Smooth muscle cell (in vitro differentiated cells): ENCODE measurements at regions not wholly inside any gene's neighbourhood (a gene's known extent, or its start where the extent isn't known, plus 50 kb on each side); places are given as distances from the start of the nearest gene placed in this dataset.
A peak's percentile ranks its signal among the peaks of the same experiment; 100 is the strongest.

ENCODE experiments used
- DNase-seq: peaks from one replicate; lab custom pipeline; 2025; ENCODE audit not compliant: unreplicated experiment; lab: John Stamatoyannopoulos, UW
- H2AFZ ChIP-seq: fragments of 200-600 bp; sonication (generic); 2 replicates; pipeline ENCODE4 v1.6.0; 2016; ENCODE audit warnings: antibody characterized with exemption, low read depth, mild to moderate bottlenecking
- H3F3A ChIP-seq: fragments of 200-600 bp; sonication (generic); 2 replicates; pipeline ENCODE4 v1.6.0; 2017; ENCODE audit warnings: antibody characterized with exemption, low read depth
- H3K27ac ChIP-seq: fragments of 200-600 bp; sonication (generic); 2 replicates; pipeline ENCODE4 v1.5.1; 2016; ENCODE audit warnings: low read depth, mild to moderate bottlenecking
- H3K27me3 ChIP-seq: fragments of 200-600 bp; sonication (generic); 2 replicates; pipeline ENCODE4 v1.6.1; 2016; ENCODE audit warnings: low read depth, mild to moderate bottlenecking
- H3K36me3 ChIP-seq: fragments of 200-600 bp; sonication (generic); 2 replicates; pipeline ENCODE4 v1.5.1; 2016; ENCODE audit warnings: low read depth
- H3K4me1 ChIP-seq: fragments of 200-600 bp; sonication (generic); 2 replicates; pipeline ENCODE4 v1.5.1; 2016; ENCODE audit warnings: low read depth
- H3K4me2 ChIP-seq: fragments of 200-600 bp; sonication (generic); 2 replicates; pipeline ENCODE4 v1.6.0; 2016; ENCODE audit warnings: mild to moderate bottlenecking
- H3K4me3 ChIP-seq: fragments of 200-600 bp; sonication (generic); 2 replicates; pipeline ENCODE4 v1.5.1; 2016; ENCODE audit warnings: mild to moderate bottlenecking
- H3K79me2 ChIP-seq: fragments of 200-600 bp; sonication (generic); 2 replicates; pipeline ENCODE4 v1.6.0; 2016; ENCODE audit warnings: low read depth, mild to moderate bottlenecking
- H3K9ac ChIP-seq: fragments of 200-600 bp; sonication (generic); 2 replicates; pipeline ENCODE4 v1.6.0; 2016; ENCODE audit warnings: low read depth
- H3K9me3 ChIP-seq: fragments of 200-600 bp; sonication (generic); replicated peaks from 2 replicates; pipeline ENCODE4 v1.5.1; 2016; ENCODE audit warnings: low read depth
- H4K20me1 ChIP-seq: fragments of 200-600 bp; sonication (generic); 2 replicates; pipeline ENCODE4 v1.6.0; 2016; ENCODE audit warnings: low read depth
- CTCF ChIP-seq: fragments of 200-600 bp; sonication (generic); IDR thresholded peaks from 2 replicates; pipeline ENCODE4 v1.5.1; 2017; ENCODE audit warnings: borderline replicate concordance, mild to moderate bottlenecking, antibody characterized with exemption; ENCODE audit not compliant: insufficient read depth, poor library complexity, severe bottlenecking
- WGBS: methylation state at CpG from one replicate; pipeline ENCODE4 v1.1.7; 2016; ENCODE audit warnings: low lambda C conversion rate; 5-methylcytosine and 5-hydroxymethylcytosine counted together

DNA sequence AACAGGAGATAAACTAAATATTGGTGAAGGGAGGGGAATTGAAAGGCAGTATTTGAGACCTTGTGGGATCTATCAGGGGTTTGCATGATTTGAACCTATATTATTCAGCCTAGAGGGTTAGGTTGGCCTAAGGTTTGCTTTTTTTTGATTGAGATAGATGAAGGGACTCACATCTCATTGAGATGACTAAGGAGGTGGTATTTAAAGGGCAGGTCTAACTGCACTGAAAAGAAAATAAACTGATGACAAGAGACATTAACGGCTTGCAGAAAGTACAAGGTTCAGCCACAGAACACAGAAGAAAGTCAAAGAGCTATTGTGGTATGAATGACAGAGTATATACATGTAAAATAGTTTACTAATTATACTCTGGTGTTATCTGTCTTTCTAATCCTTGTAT, 412.7 kb downstream of the CDH10 start:
- no peaks in the 10 kb centered on the region for H4K20me1 ChIP-seq
- no peaks in the 10 kb centered on the region for H3K27me3 ChIP-seq
- no peaks in the 10 kb centered on the region for H3F3A ChIP-seq
- H3K9ac ChIP-seq, result no peak overlapping the region
- peak overlapping the region; percentile 7 for H2AFZ ChIP-seq
- no peak overlapping the region for H3K4me3 ChIP-seq
- no peak for DNase-seq
- H3K27ac ChIP-seq, result no peak overlapping the region
- no peaks in the 10 kb centered on the region for H3K79me2 ChIP-seq
- H3K4me1 ChIP-seq, result no peaks in the 10 kb centered on the region
- no peak overlapping the region for H3K4me2 ChIP-seq
- 59% methylated on average over 1 of the region's 1 CpG for WGBS
- TF ChIP-seq CTCF, result no peak
- no peaks in the 10 kb centered on the region for H3K36me3 ChIP-seq
- H3K9me3 ChIP-seq, result no peaks in the 10 kb centered on the region

DNA sequence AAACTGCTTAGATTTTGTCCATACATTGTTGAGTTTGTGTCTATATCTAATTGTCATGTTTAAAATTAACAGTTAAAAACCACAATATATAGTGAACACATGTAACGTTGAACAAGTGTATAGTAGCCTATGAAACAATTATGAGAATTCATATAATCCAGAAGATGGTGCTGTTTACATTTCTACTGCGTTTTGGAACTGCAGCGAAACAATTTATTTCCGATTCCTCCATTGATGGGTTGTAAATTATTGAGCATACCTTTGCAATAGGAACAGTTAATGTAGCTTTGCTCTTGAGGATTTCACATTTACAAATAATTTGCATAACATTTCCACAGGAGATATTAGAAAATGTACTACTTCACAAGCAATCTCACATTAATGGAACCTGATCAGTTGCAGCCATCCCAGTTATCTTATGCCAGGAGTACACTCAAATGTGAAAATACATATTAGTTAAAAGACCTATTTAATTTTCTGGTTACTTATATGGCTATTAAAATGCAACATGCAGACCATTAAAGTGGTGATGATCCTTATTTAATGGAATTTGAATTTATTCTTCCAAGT, 411.8 kb downstream of the CDH10 start:
- TF ChIP-seq CTCF, result no peak
- H3K9ac ChIP-seq, result no peak overlapping the region
- no peaks in the 10 kb centered on the region for H3K27me3 ChIP-seq
- H3K4me3 ChIP-seq, result no peak overlapping the region
- DNase-seq, result no peak
- H3K79me2 ChIP-seq, result no peaks in the 10 kb centered on the region
- no peaks in the 10 kb centered on the region for H3K9me3 ChIP-seq
- H3K4me2 ChIP-seq, result no peak overlapping the region
- H4K20me1 ChIP-seq, result no peaks in the 10 kb centered on the region
- H3F3A ChIP-seq, result no peaks in the 10 kb centered on the region
- no peak overlapping the region for H2AFZ ChIP-seq
- 88% methylated on average over 4 of the region's 4 CpGs for WGBS
- no peak overlapping the region for H3K27ac ChIP-seq
- H3K4me1 ChIP-seq, result no peaks in the 10 kb centered on the region
- no peaks in the 10 kb centered on the region for H3K36me3 ChIP-seq

DNA sequence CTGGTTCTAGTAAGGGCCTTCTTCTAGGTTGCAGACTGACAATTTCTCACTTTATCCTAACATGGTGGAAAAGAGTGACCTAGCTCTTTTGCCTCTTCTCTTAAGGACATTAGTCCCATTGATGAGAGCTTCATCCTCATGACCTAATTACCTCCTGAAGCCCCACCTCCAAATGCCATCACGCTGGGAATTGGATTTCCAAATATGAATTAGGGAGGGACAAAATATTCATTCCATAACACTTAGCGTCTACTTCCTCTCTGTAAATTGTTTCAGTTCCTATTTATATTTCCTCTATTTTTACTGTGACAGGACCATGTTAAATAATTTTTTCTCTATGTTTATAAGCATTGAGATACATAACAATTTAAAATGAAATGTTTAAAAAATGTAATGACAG, 408.8 kb downstream of the CDH10 start:
- H3K79me2 ChIP-seq, result no peaks in the 10 kb centered on the region
- 78% methylated on average over 2 of the region's 2 CpGs for WGBS
- no peak overlapping the region for H3K9ac ChIP-seq
- no peak overlapping the region for H3K27ac ChIP-seq
- no peak for TF ChIP-seq CTCF
- no peaks in the 10 kb centered on the region for H3K4me1 ChIP-seq
- no peaks in the 10 kb centered on the region for H4K20me1 ChIP-seq
- H3K27me3 ChIP-seq, result no peaks in the 10 kb centered on the region
- H3K4me3 ChIP-seq, result no peak overlapping the region
- no peak for DNase-seq
- no peaks in the 10 kb centered on the region for H3K9me3 ChIP-seq
- H2AFZ ChIP-seq, result no peak overlapping the region
- H3K4me2 ChIP-seq, result no peak overlapping the region
- H3K36me3 ChIP-seq, result no peaks in the 10 kb centered on the region
- no peaks in the 10 kb centered on the region for H3F3A ChIP-seq

DNA sequence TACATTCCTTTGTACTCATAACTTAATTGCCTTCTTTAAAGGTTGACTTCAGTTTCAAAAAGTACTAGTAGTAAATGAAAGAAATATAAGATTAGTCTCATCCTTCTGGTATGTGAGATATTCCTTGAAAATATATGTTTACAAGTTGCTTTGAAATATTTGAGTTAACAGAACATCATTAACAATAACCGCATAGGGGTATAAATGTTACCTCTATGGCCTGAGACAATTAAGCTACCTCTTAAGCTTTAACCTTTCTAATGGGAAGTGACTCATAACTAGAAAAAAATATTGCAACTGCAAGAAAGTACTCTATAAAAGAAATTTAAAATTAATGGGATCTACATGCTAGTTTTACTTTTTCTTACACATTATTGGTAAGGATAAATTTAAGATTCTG, 399.0 kb downstream of the CDH10 start:
- Histone ChIP-seq H3F3A (no peaks in the 10 kb centered on the region), H4K20me1 (no peaks in the 10 kb centered on the region), H3K9ac (no peak overlapping the region), H3K36me3 (no peaks in the 10 kb centered on the region), H3K9me3 (no peaks in the 10 kb centered on the region), H3K79me2 (no peaks in the 10 kb centered on the region), H2AFZ (no peak overlapping the region), H3K4me3 (no peak overlapping the region), H3K27me3 (no peaks in the 10 kb centered on the region), H3K4me1 (no peaks in the 10 kb centered on the region), H3K4me2 (no peak overlapping the region), H3K27ac (no peak overlapping the region)
- DNase-seq, result no peak
- 90% methylated on average over 1 of the region's 1 CpG for WGBS
- no peak for TF ChIP-seq CTCF
